ENCODE measurements at regions not wholly inside any gene's neighbourhood (a gene's known extent, or its start where the extent isn't known, plus 50 kb on each side); places are given as distances from the start of the nearest gene placed in this dataset.

- Mint-ChIP-seq H3K9me3 (peaks cover 0 to 3% (median 2%) of the 10 kb centered on the region in 3 donors), H3K36me3 (no peaks in the 10 kb centered on the region), H3K4me1 (no peaks in the 10 kb centered on the region), H3K4me3 (no peak overlapping the region), H3K27ac (no peak overlapping the region), H3K27me3 (peaks cover 7% of the 10 kb centered on the region)
Measured at GRCh38 chr22:49330421-49331222, 497.1 kb downstream of the BRD1 start.

GRCh38 chr22:49329636-49330035 is 498.0 kb downstream of the BRD1 start:
- Mint-ChIP-seq H3K27ac (no peak overlapping the region), H3K36me3 (no peaks in the 10 kb centered on the region), H3K4me1 (no peaks in the 10 kb centered on the region), H3K27me3 (peaks cover 7% of the 10 kb centered on the region), H3K4me3 (peak overlapping the region in 1 of 4 donors; percentile 39), H3K9me3 (peaks cover 0 to 3% (median 3%) of the 10 kb centered on the region in 3 donors)

- Mint-ChIP-seq H3K27ac (no peak overlapping the region), H3K36me3 (no peaks in the 10 kb centered on the region), H3K9me3 (peaks cover 0 to 3% (median 3%) of the 10 kb centered on the region in 3 donors), H3K4me1 (no peaks in the 10 kb centered on the region), H3K27me3 (peaks cover 7% of the 10 kb centered on the region), H3K4me3 (no peak overlapping the region)
Measured at GRCh38 chr22:49328630-49329405, 498.9 kb downstream of the BRD1 start.

- H3K36me3 Mint-ChIP-seq = no peaks in the 10 kb centered on the region
- peaks cover 7% of the 10 kb centered on the region for H3K27me3 Mint-ChIP-seq
- H3K4me1 Mint-ChIP-seq = peaks cover 0 to 4% (median 0%) of the 10 kb centered on the region in 3 donors
- H3K27ac Mint-ChIP-seq = no peak overlapping the region
- no peak overlapping the region for H3K4me3 Mint-ChIP-seq
- H3K9me3 Mint-ChIP-seq = peaks cover 3 to 4% (median 3%) of the 10 kb centered on the region in 3 donors
Measured at GRCh38 chr22:49328118-49328475, 499.6 kb downstream of the BRD1 start.

GRCh38 chr22:49327411-49328117 is 500.1 kb downstream of the BRD1 start:
- Mint-ChIP-seq H3K4me3 (no peak overlapping the region), H3K27me3 (peaks cover 10% of the 10 kb centered on the region), H3K36me3 (no peaks in the 10 kb centered on the region), H3K9me3 (peaks cover 3 to 4% (median 3%) of the 10 kb centered on the region in 3 donors), H3K4me1 (peaks cover 0 to 4% (median 0%) of the 10 kb centered on the region in 3 donors), H3K27ac (no peak overlapping the region)

GRCh38 chr22:49326558-49326957 is 501.1 kb downstream of the BRD1 start:
- Mint-ChIP-seq H3K27me3 (peaks cover 12% of the 10 kb centered on the region), H3K9me3 (peaks cover 3 to 4% (median 3%) of the 10 kb centered on the region in 3 donors), H3K27ac (no peak overlapping the region), H3K36me3 (no peaks in the 10 kb centered on the region), H3K4me1 (peaks cover 0 to 4% (median 0%) of the 10 kb centered on the region in 3 donors), H3K4me3 (no peak overlapping the region)

- Mint-ChIP-seq H3K27me3 (peaks cover 13% of the 10 kb centered on the region), H3K9me3 (peaks cover 3 to 4% (median 3%) of the 10 kb centered on the region in 3 donors), H3K36me3 (no peaks in the 10 kb centered on the region), H3K4me1 (peaks cover 0 to 4% (median 0%) of the 10 kb centered on the region in 3 donors), H3K4me3 (no peak overlapping the region), H3K27ac (no peak overlapping the region)
Measured at GRCh38 chr22:49325531-49326395, 501.9 kb downstream of the BRD1 start.

- Mint-ChIP-seq H3K4me1 (peaks cover 0 to 4% (median 0%) of the 10 kb centered on the region in 3 donors), H3K27me3 (peaks cover 15% of the 10 kb centered on the region), H3K9me3 (peaks cover 3 to 4% (median 3%) of the 10 kb centered on the region in 3 donors), H3K4me3 (no peak overlapping the region), H3K27ac (no peak overlapping the region), H3K36me3 (no peaks in the 10 kb centered on the region)
Measured at GRCh38 chr22:49324527-49325491, 502.9 kb downstream of the BRD1 start.

GRCh38 chr22:49323751-49324415 is 503.8 kb downstream of the BRD1 start:
- no peak overlapping the region for H3K27ac Mint-ChIP-seq
- peaks cover 15% of the 10 kb centered on the region for H3K27me3 Mint-ChIP-seq

GRCh38 chr22:49322861-49323622 is 504.6 kb downstream of the BRD1 start:
- no peak overlapping the region for H3K4me3 Mint-ChIP-seq
- H3K36me3 Mint-ChIP-seq = no peaks in the 10 kb centered on the region
- peak overlapping the region in 1 of 3 donors; percentile 35 for H3K27ac Mint-ChIP-seq
- H3K27me3 Mint-ChIP-seq = peaks cover 15% of the 10 kb centered on the region
- peaks cover 0 to 4% (median 0%) of the 10 kb centered on the region in 3 donors for H3K4me1 Mint-ChIP-seq
- H3K9me3 Mint-ChIP-seq = peaks cover 3 to 4% (median 4%) of the 10 kb centered on the region in 3 donors

More at GRCh38 chr22:49323751-49324415, 503.8 kb downstream of the BRD1 start:
- Mint-ChIP-seq H3K4me1 (peaks cover 0 to 4% (median 0%) of the 10 kb centered on the region in 3 donors), H3K9me3 (peaks cover 3 to 6% (median 4%) of the 10 kb centered on the region in 3 donors), H3K36me3 (no peaks in the 10 kb centered on the region), H3K4me3 (no peak overlapping the region)

GRCh38 chr22:49322231-49322630 is 505.4 kb downstream of the BRD1 start:
- no peaks in the 10 kb centered on the region for H3K36me3 Mint-ChIP-seq
- H3K27me3 Mint-ChIP-seq = peaks cover 15% of the 10 kb centered on the region
- H3K9me3 Mint-ChIP-seq = peaks cover 3 to 4% (median 4%) of the 10 kb centered on the region in 3 donors

GRCh38 chr22:49321477-49322055 is 506.1 kb downstream of the BRD1 start:
- Mint-ChIP-seq H3K4me1 (peaks cover 0 to 4% (median 0%) of the 10 kb centered on the region in 3 donors), H3K27me3 (peaks cover 14% of the 10 kb centered on the region), H3K9me3 (peaks cover 0 to 4% (median 4%) of the 10 kb centered on the region in 3 donors), H3K36me3 (no peaks in the 10 kb centered on the region), H3K27ac (no peak overlapping the region), H3K4me3 (no peak overlapping the region)

More at GRCh38 chr22:49322231-49322630, 505.4 kb downstream of the BRD1 start:
- Mint-ChIP-seq H3K4me1 (peaks cover 0 to 4% (median 0%) of the 10 kb centered on the region in 3 donors), H3K27ac (peak overlapping the region in 1 of 3 donors; percentile 35), H3K4me3 (no peak overlapping the region)
